ENCODE measurements at regions not wholly inside any gene's neighbourhood (a gene's known extent, or its start where the extent isn't known, plus 50 kb on each side); places are given as distances from the start of the nearest gene placed in this dataset.
"Not testable (repeated sequence)": the region's sequence is repeated elsewhere in the genome, so short reads cannot be mapped to it uniquely, and the experiment has no call there.

DNA sequence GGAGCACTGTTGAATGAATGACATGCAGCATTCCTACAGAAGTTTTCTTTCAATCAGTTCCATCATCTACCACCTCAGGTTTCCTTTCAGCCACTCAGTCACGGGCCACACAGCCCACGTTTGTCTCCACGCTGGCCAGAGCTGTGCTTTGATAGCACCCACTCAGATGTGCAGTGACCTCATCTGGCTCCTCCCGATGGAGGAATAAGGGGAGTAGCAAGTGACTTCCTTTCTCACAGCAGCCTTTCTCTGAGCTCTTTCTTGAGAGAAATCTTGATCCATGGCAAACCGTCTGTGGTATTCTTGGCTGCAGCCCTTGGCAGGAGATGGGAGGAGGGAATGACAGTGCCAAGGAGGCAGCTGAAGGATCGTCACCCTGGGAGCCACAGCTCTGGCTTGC lies 62.4 kb downstream of the HOXC4 start:
- TF ChIP-seq, protein P1, sequence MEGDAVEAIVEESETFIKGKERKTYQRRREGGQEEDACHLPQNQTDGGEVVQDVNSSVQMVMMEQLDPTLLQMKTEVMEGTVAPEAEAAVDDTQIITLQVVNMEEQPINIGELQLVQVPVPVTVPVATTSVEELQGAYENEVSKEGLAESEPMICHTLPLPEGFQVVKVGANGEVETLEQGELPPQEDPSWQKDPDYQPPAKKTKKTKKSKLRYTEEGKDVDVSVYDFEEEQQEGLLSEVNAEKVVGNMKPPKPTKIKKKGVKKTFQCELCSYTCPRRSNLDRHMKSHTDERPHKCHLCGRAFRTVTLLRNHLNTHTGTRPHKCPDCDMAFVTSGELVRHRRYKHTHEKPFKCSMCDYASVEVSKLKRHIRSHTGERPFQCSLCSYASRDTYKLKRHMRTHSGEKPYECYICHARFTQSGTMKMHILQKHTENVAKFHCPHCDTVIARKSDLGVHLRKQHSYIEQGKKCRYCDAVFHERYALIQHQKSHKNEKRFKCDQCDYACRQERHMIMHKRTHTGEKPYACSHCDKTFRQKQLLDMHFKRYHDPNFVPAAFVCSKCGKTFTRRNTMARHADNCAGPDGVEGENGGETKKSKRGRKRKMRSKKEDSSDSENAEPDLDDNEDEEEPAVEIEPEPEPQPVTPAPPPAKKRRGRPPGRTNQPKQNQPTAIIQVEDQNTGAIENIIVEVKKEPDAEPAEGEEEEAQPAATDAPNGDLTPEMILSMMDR (IDR thresholded peaks at IDR 0.05; ENCODE audit: insufficient read depth, low read depth, low read length) = not testable (repeated sequence)
- TF ChIP-seq EZH2 (IDR thresholded peaks at IDR 0.05; ENCODE audit: insufficient read depth, low read length) = not testable (repeated sequence)

All from astrocyte (in vitro differentiated cells and primary cell).